HG03108 (cell line): ENCODE measurements at regions not wholly inside any gene's neighbourhood (a gene's known extent, or its start where the extent isn't known, plus 50 kb on each side); places are given as distances from the start of the nearest gene placed in this dataset.
"Not testable (repeated sequence)": the region's sequence is repeated elsewhere in the genome, so short reads cannot be mapped to it uniquely, and the experiment has no call there.

Experiments
- ATAC-seq: cut with Tn5 transposase; IDR thresholded peaks from one replicate; pipeline ENCODE4 v1.9.1; 2021; ENCODE audit warnings: moderate library complexity; ENCODE audit not compliant: unreplicated experiment

DNA sequence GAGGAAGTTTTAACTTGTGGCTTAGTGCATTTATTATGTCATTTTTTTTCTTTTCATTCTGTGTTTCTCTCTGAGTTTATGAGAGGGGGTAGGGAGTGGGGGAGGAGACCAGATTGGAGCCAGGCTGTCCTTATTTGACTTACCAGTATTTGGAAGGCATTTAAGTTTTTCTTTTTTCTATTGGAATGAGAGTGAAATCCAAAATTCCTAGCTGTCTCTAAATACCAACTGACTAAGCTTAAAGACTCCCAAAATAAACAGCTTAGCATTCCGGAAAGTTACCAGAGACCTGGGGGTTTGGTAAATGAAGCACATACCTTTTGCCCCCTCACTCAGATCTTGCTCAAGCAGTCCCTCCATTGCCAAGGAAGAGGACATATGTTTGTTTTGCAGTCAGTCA, 581.9 kb upstream of the BRINP1 start:
- no peak for ATAC-seq

DNA sequence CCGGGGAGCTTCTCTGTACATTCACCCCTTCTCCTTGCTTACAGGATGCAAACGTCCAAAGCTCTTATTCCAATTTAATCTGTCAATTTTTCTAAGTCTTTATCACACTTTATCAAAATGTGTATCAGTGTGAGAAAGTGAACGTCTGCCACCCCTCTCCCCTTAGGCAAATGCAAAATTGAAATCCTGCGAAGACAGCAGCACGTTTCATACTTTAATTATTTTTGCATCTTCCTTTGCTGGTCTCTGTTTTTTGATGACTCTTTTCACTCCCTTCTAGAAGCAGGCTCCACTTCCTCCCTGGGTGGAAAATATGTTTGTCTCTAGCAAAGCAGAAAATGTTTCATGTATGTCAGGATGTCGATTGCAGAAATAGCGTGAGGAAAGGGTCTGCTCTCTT, 576.5 kb upstream of the BRINP1 start:
- no peak for ATAC-seq

DNA sequence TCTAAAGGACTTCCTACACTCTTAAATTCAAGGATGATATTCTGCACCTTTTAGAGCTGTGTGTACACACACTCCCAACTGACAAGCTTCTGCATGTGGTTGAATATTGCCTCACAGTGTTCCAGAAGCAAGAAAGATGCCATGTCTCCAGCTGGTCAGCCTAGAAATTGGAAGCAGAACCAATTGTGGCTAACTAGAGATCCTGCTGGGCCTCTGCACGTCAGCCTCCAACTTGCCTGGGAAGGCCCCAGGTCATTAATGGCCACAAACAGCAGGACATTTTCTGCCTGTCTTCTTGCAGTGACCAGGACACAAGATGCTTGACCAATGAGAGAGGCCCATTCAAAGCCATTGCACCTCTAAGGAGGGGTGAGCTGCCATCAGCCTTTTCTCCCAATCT, 571.9 kb upstream of the BRINP1 start:
- no peak for ATAC-seq

DNA sequence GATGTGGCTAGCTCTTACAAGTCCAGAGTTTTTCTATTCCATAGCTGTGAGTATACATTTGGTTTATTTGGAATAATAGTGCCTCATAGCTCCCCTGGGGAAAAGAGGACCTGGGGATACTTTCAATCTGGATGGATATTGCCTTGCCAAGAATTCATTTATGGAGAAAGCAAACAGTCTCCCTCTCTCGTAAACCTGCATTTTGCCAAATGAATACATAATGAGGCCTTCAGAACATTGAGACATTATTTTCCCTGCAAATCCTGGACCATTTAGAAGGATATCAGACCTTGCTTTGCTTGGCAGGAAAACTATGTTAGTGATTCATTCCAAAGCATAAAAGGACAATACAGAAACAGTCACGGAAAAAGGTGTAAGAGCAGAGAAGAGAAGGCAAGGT, 569.6 kb upstream of the BRINP1 start:
- no peak for ATAC-seq

DNA sequence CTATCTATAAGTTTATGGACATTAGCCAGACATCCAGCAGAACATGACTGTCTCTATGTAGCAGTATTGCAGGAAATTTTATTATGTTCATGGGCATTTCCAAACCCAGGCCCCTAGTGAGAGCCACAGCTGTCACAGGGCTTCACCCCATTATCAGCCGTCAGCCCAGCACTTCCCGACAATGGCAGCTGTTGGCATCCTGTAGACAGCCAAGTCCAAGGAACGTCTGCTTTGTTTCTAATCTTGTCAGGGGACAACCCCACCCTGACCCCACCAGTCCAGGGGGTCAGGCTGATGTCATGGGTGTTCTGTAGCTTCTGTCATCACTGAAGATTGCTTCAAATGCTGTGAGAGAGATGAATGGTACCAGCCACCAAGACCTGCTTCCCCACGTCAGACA, 565.3 kb upstream of the BRINP1 start:
- no peak for ATAC-seq

DNA sequence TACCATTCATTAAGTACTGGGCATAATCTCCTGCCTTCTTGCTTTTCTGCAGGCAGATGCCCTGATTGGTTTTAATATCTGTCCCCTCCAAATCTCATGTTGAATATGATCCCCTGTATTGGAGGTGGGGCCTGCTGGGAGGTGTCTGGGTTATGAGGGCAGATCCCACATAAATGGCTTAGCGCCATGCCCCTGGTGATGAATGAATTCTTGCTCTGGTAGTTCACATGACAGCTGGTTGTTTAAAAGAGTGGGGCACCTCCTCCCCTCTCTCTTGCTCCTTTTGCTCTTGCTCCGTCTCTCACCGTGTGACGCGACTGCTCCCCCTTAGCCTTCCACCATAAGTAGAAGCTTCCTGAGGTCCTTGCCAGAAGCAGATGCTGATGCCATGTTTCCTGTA, 564.0 kb upstream of the BRINP1 start:
- ATAC-seq = no peak

DNA sequence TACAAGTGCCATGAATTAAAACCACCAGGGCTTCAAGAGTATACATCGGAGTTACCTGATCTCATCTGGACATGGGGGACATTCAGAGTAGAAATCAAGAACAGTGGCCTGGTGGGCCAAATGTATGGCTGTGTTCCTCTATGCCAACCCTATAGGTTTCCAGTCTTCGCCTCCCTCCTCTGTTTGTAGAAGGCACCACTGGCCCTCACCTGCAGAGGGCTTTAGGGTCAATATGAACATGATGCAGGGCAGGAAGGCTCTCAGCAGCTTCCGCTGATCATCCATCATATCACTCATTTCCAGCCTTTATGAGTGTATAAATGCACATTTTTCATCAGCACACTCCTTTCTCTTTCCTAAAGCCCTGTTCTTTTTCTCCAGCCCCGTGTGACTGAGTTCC, 555.5 kb upstream of the BRINP1 start:
- ATAC-seq = no peak

DNA sequence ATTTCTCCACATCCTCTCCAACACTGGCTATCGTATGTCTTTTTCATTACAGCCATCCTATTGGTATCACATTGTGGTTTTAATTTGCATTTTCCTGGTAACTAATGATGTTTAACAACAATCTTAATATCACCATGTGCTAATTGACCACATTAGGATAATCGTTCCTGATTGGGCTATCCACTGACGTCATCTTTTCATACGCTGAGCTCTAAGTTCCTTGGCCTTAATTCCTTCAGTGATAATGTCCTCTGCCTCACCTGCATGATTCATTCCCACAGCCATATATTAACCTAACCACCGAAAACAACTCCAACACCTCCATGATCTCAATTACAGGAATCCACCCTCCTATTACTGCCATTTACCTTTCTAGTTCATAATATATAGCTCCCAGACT, 547.9 kb upstream of the BRINP1 start:
- no peak for ATAC-seq

DNA sequence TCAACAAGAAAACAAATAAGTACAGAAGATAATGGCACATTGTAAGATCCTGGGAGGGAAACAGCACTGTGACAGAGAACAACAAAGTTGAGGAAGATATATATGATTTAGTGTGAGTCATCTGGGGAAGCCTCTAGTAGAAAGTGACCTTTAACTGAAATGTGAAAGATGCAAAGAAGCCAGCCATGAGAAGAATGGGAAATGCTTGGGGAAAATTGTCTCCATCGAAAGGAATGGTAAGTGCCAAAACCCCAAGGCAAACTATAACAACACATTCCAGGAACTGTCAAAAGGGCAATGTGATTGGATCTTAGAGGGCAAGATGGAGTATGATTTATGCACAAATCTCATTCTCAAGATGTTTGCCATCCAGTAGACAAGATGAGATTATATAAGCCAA, 537.8 kb upstream of the BRINP1 start:
- ATAC-seq = no peak

DNA sequence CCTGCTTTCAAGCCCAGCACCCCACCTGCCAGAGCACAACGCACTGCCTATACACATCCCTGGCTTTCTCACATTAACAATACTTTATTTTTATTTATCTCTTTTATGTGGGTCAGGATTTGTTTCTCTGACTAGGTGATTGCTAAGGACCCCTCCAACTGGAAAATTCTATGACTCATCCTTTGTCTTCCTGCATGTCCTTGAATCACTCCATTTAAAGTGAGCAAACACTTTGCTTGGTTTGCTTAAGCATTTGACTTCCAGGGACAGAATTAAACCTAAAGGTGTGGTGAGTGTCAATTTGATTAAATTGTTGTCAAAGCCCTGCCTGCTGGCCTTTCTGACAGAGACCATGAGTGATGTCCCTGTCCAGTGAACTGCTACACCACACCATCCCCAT, 536.5 kb upstream of the BRINP1 start:
- ATAC-seq = no peak

DNA sequence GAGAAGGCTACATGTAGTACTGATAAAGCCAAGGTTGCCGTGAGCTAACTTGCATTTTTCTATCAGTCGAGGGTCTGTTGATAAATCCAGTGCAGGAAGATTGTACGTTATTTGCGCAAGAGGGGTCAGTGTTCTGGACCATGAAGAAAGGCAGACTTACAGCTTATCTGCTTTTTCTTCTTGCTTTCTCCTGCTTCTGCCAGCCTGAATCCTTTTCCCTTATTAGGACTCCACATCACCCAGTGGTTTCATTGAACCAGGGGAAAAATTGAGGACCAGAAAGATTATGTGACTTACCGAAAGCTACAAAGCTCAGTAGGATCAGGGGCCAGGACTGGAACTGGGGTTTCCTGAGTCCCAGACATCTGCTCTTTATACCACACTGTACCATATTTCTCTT, 534.6 kb upstream of the BRINP1 start:
- no peak for ATAC-seq

DNA sequence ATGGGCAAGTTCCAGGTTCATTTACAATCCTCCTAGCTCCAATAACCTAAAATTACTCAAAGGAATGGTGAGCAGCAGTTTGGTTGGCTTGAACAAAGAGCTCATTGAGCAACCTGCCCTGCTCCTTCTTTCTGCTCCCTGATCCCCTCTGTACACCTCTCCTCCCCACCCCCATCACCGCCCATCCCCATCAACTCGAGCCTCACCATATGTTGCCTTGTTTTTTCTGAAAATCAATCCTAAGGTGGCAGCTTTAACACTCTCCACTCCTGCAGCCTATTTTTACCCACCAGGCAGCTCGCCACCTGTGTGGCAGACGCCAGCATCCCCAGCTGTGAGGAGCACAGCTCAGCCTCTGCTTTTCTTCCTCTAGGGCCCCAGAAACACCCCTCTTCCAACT, 533.4 kb upstream of the BRINP1 start:
- ATAC-seq = no peak

DNA sequence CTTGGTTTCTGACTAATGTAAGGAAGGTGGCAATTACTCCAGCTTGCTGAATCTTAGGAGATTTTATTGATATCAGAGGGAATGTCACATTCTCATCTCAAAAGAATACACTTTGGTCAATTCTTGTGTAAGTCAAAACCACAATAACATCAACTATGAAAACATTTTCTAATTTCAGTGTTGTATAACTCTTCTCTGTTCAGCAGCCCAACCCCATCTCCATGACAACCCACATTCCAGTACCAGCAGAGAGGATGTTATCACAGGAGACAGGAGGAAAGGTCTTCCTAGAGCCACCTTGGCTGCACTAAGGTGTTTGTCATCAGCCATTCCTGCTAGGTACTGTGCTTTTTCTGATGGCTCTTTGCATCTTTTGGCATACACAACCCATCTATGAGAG, 529.1 kb upstream of the BRINP1 start:
- ATAC-seq = no peak

DNA sequence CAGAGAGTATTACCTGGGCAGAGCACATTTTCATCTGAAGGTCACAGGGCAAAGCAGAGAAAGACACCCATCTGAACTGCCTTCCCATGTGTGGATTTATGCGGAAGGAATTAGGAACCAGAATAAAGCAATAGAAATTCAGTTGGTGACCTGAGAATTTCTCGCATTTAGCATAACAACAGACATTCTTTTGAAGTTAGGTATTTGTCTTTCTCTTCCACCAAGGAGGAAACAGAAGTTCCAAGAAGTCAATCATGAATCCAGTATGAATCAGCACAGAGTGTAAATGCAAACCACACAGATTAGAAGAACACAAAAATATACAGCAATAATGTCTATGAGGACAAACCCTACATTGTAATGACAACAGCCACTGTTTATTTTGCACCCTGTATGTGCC, 515.2 kb upstream of the BRINP1 start:
- ATAC-seq = no peak

DNA sequence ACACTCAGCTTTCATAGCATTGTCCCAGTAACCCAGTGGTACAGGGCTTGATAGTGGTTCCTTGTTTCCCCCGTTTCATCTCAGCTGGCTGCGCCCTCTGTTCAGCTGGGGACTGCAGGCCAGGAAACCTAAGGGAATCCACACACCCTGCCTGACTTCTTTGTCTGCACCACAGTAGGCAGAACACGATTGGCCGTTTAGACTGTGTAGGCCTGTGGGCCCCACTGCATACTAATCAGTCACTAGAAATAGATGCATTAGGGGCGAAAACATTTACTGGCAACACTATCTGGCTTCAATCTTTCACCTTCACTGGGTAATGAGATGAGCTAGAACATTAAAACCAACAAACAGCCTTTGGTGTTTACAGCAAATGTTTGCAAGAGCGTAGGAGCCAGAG, 512.7 kb upstream of the BRINP1 start:
- ATAC-seq = no peak

DNA sequence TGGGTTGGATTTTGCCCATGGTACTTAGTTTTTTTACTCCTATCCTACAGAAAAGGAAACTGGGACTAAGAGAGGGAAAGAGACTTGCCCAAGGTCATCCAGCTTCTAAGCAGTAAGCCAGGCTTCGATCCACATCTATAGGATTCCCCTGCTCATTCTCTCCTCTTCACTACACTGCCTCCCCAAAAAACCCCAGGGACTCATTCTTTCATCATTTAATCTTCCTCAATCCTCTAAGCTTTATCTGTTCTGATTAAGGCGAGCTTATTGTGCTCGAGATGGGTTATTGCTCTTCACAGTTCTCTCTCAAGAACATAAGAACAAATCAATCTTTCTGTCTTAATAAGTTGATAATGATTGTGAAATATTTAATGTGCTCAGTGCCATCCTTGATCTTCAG, 511.1 kb upstream of the BRINP1 start:
- no peak for ATAC-seq

DNA sequence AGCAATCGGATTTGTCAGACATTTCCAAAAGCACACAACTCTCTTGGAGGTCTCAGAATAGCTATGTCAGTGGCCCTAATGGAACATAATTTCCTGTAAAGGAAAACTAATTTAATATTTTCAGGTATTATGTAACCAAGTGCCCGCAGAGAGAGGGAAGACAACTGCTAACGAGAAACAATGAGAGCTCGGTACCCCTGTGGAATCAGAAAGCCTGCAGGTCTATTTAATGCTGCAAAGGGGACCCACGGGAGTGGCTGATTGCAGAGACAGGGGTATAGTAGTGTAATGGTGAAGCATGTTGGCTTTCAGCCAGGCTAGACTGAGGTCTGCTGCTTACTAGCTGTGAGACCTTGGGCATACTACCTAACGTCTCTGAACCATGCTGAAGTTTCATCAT, 508.1 kb upstream of the BRINP1 start:
- no peak for ATAC-seq

DNA sequence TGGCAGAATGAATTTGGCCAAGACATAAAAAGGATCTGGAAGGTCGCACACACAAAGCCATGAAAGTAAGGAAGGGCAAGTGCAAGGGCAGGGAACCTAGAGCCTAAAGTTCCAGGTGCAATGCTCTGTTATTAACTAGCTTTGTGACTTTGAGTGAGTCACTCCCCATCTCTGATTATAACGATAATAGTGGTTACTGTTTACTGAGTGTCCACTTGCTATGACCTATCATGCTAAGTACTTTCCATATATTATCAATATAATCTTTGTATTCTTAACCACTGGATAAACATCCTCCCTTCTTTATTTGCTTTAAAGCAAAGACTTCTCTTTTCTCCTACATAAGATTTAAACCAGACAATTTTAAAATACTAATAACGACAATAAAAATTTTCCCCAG, 504.6 kb upstream of the BRINP1 start:
- ATAC-seq = no peak

DNA sequence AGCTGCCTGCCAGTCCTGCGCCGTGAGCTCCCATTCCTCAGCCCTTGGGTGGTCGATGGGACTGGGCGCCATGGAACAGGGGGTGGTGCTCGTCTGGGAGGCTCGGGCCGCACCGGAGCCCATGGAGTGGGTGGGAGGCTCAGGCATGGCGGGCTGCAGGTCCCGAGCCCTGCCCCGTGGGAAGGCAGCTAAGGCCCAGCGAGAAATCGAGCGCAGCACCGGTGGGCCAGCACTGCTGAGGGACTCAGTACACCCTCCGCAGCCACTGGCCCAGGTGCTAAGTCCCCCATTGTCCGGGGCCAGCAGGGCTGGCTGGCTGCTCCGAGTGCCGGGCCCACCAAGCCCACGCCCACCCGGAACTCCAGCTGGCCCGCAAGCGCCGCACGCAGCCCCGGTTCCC, 501.0 kb upstream of the BRINP1 start:
- not testable (repeated sequence) for ATAC-seq

DNA sequence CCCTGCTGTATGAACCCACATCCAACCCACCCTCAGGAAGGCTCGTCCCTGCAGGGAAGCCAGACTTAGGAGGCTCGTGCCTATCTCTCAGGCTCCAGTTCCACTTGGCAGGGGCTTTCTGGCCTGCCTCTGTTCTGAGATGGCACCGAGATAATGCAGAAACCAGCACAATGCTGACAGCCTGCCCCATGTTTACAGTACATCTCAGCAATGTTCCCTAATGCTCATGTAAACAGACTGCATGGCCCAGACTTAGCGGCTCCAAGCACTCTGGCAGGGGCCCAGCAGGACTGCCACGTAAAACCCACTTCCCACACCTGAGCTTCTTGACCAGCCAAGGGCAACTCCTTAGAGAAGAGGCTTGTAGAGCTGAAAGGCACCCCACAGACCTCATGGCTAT, 499.5 kb upstream of the BRINP1 start:
- no peak for ATAC-seq

DNA sequence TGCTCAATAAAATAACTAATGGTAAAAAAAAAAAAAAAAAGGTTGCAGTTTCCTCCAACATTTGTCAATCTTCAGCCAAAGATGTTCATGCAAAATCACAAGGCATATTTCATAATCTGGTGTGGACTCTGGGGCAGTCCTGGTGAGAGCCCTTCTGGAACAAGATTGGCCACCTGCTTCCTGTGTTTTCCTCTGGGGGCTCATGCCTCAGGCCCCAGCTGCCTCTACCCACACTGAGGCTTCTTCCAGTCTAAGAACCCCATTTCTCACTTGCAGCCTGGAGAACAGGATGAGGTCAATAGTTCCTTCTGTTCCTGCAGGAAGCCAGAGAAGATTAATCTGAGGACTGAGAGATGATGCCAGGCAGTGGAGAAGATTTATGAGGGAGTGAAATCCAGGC, 492.6 kb upstream of the BRINP1 start:
- ATAC-seq = no peak

DNA sequence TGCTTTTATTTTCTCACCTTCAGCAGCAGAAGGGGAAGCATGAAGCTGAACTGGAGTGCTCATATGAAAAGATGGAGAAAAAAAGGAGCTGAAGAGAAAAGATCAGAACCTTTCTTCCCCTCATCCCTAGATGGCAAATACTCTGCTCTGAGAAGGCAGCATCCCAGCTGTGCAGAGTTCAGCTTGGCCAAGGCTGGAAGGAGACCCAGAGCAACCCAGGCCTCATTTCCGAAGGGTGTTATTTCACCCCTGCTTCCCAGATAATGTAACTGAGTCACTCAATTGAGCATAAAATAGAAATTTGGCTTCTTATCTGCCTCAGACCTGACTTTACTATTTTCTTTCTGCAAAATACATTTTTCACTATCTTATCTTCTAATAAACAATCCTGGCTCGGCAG, 489.9 kb upstream of the BRINP1 start:
- no peak for ATAC-seq

DNA sequence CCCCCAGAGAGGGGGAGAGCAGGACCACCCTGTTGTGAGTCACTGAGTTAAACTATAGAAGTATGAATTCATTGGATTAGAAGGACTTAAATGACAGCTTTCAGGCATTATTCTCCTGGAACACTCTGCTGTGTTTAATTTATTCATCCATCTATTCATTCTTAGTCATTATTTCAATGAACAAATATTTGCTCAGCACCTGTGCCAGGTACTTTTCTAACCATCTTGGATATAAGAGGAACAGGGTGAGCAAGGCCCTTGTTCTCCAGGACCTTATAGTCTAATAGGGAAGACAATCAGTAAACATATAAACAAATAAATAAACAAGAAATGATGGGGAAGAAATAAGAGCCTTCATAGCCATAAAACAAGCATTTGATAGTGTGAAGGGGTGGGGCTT, 483.9 kb upstream of the BRINP1 start:
- no peak for ATAC-seq

DNA sequence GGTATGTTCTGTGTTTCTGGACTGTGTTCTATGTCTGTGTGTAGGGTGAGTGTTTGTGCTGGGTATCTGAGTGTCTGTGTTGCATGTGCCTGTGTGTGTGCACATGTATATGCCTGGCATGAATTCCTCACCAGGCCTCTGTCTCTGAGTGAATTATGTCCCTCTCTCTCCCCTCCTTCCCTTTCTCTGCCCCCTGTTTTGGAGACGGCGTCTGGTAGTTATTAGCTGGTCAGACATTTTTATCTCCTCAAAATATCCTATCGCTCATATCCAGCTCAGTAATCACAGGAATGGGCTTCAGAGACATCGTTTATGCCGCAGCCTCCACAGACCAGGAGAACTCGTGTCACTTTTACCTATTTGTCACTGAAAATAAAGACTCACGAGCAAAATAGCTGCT, 483.2 kb upstream of the BRINP1 start:
- no peak for ATAC-seq
